WTC11 (cell line): ENCODE measurements at regions not wholly inside any gene's neighbourhood (a gene's known extent, or its start where the extent isn't known, plus 50 kb on each side); places are given as distances from the start of the nearest gene placed in this dataset.

Source experiments
- ATAC-seq: fragments of 200-7000 bp; cut with Tn5 transposase; 2 replicates; pipeline ENCODE4 v1.10.0; 2021; ENCODE audit warnings: mild to moderate bottlenecking, moderate library complexity
- CTCF ChIA-PET: fragments of 300-600 bp; sonication (Branson Sonifier 250); formaldehyde crosslinking; loops from one replicate; lab custom pipeline; 2021; ENCODE audit warnings: antibody characterized with exemption; lab: Charles Lee
- POLR2A ChIA-PET: fragments of 350-600 bp; sonication (Branson Sonifier 250); formaldehyde crosslinking; loops from one replicate; lab custom pipeline; 2021; ENCODE audit warnings: antibody characterized with exemption; lab: Charles Lee
- DNase-seq: peaks from one replicate; pipeline ENCODE4 v3.0.0; 2021; ENCODE audit warnings: low spot score
- H3K27ac Mint-ChIP-seq: 2 replicates; pipeline ENCODE4 v1.8.0; 2021; ENCODE audit warnings: mixed read lengths
- H3K27me3 Mint-ChIP-seq: 2 replicates; pipeline ENCODE4 v1.8.0; 2021; ENCODE audit warnings: low read depth, mild to moderate bottlenecking, moderate library complexity, mixed read lengths
- H3K36me3 Mint-ChIP-seq: 2 replicates; pipeline ENCODE4 v1.8.0; 2021; ENCODE audit warnings: mixed read lengths
- H3K4me1 Mint-ChIP-seq: 2 replicates; pipeline ENCODE4 v1.8.0; 2022; ENCODE audit warnings: mixed read lengths
- H3K4me3 Mint-ChIP-seq: 2 replicates; pipeline ENCODE4 v1.8.0; 2021; ENCODE audit warnings: mild to moderate bottlenecking, moderate library complexity, mixed read lengths
- H3K9me3 Mint-ChIP-seq: 2 replicates; pipeline ENCODE4 v1.8.0; 2021; ENCODE audit warnings: mixed read lengths
- FOXJ3 ChIP-seq: sonication (generic); formaldehyde crosslinking; IDR thresholded peaks from 2 replicates; pipeline ENCODE4 v1.9.0; 2021; ENCODE audit warnings: missing genetic modification reagents, mild to moderate bottlenecking, borderline replicate concordance
- GABPB1 ChIP-seq: sonication (generic); formaldehyde crosslinking; IDR thresholded peaks from 2 replicates; pipeline ENCODE4 v1.8.1; 2023; ENCODE audit warnings: mild to moderate bottlenecking, missing genetic modification reagents
- IRF2 ChIP-seq: sonication (generic); formaldehyde crosslinking; IDR thresholded peaks from 2 replicates; pipeline ENCODE4 v1.8.0; 2022; ENCODE audit warnings: low read depth, missing genetic modification reagents, borderline replicate concordance
- MYBL2 ChIP-seq: sonication (generic); formaldehyde crosslinking; IDR thresholded peaks from 2 replicates; pipeline ENCODE4 v1.8.1; 2023; ENCODE audit warnings: mild to moderate bottlenecking, moderate library complexity, missing genetic modification reagents
- NFYB ChIP-seq: sonication (generic); formaldehyde crosslinking; conservative IDR thresholded peaks from 2 replicates; pipeline ENCODE4 v1.8.0; 2022; ENCODE audit warnings: low read depth, missing genetic modification reagents
- NR1H2 ChIP-seq: sonication (generic); formaldehyde crosslinking; IDR thresholded peaks from 2 replicates; pipeline ENCODE4 v1.9.0; 2021; ENCODE audit warnings: mild to moderate bottlenecking, moderate library complexity, missing genetic modification reagents
- SMAD4 ChIP-seq: sonication (generic); formaldehyde crosslinking; IDR thresholded peaks from 2 replicates; pipeline ENCODE4 v1.8.0; 2022; ENCODE audit warnings: mild to moderate bottlenecking, missing genetic modification reagents
- TF ChIP-seq, protein P1 (sequence below): fragments of 250-450 bp; sonication (Bioruptor Pico); IDR thresholded peaks from 2 replicates; pipeline ENCODE4 v2.1.2; 2022; ENCODE audit warnings: mild to moderate bottlenecking, moderate library complexity
- TF ChIP-seq, protein P2 (sequence below): sonication (generic); formaldehyde crosslinking; IDR thresholded peaks from 2 replicates; pipeline ENCODE4 v1.8.0; 2023; ENCODE audit warnings: missing genetic modification reagents
- TF ChIP-seq, protein P3 (sequence below): sonication (generic); formaldehyde crosslinking; IDR thresholded peaks from 2 replicates; pipeline ENCODE4 v1.8.1; 2022; ENCODE audit warnings: low read depth, mild to moderate bottlenecking, moderate library complexity, missing genetic modification reagents, borderline replicate concordance
- TF ChIP-seq, protein P4 (sequence below): sonication (generic); formaldehyde crosslinking; IDR thresholded peaks from 2 replicates; pipeline ENCODE4 v1.8.0; 2022; ENCODE audit warnings: mild to moderate bottlenecking, missing genetic modification reagents
- TF ChIP-seq, protein P5 (sequence below): sonication (generic); formaldehyde crosslinking; IDR thresholded peaks from 2 replicates; pipeline ENCODE4 v1.8.1; 2022; ENCODE audit warnings: mild to moderate bottlenecking, moderate library complexity, missing genetic modification reagents
- TF ChIP-seq, protein P6 (sequence below): fragments of 250-450 bp; sonication (Bioruptor Pico); IDR thresholded peaks from 2 replicates; pipeline ENCODE4 v1.9.0; 2021; ENCODE audit warnings: moderate library complexity, mild to moderate bottlenecking, inconsistent platforms, borderline replicate concordance
- TF ChIP-seq, protein P7 (sequence below): fragments of 250-450 bp; sonication (Bioruptor Pico); IDR thresholded peaks from 2 replicates; pipeline ENCODE4 v1.9.0; 2021; ENCODE audit warnings: mild to moderate bottlenecking
- TF ChIP-seq, protein P8 (sequence below): sonication (generic); formaldehyde crosslinking; conservative IDR thresholded peaks from 2 replicates; pipeline ENCODE4 v1.8.1; 2023; ENCODE audit warnings: mild to moderate bottlenecking, low read depth, missing genetic modification reagents, moderate library complexity
- TF ChIP-seq, protein P9 (sequence below): sonication (generic); formaldehyde crosslinking; IDR thresholded peaks from 2 replicates; pipeline ENCODE4 v1.8.0; 2022; ENCODE audit warnings: mild to moderate bottlenecking, missing genetic modification reagents

DNA sequence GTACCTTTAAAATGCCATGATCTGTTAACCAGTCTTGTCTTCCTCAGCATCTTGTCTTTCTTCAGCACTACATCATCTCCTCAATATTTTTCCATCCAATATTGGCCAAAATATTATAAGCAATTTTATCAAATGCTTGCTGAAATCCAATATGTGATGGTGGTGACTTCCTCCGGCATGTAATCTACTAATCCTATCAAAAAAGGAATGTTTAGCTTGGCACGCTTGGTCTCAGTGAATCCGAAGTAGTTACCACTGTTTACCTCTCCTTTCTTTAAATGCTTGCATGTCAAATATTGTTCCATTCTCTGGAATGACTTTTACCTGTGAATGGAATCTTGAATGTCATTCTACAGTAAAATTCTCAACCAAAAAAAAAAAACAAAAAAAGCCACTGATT, 72.3 kb upstream of the EEA1 start:
- ChIA-PET CTCF (no interaction called here), POLR2A (no interaction called here)
- Mint-ChIP-seq H3K27ac (no peak overlapping the region), H3K4me3 (no peak overlapping the region), H3K36me3 (no peaks in the 10 kb centered on the region), H3K9me3 (peaks cover 7% of the 10 kb centered on the region; the same call in 1 of the 2 replicates), H3K4me1 (peaks cover 11% of the 10 kb centered on the region), H3K27me3 (no peaks in the 10 kb centered on the region)
- TF ChIP-seq NR1H2, result no peak
- TF ChIP-seq FOXJ3, result no peak
- TF ChIP-seq, protein P1, sequence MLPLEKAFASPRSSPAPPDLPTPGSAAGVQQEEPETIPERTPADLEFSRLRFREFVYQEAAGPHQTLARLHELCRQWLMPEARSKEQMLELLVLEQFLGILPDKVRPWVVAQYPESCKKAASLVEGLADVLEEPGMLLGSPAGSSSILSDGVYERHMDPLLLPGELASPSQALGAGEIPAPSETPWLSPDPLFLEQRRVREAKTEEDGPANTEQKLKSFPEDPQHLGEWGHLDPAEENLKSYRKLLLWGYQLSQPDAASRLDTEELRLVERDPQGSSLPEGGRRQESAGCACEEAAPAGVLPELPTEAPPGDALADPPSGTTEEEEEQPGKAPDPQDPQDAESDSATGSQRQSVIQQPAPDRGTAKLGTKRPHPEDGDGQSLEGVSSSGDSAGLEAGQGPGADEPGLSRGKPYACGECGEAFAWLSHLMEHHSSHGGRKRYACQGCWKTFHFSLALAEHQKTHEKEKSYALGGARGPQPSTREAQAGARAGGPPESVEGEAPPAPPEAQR (CRISPR knock-in tag), result no peak
- TF ChIP-seq SMAD4, result no peak
- TF ChIP-seq, protein P2, sequence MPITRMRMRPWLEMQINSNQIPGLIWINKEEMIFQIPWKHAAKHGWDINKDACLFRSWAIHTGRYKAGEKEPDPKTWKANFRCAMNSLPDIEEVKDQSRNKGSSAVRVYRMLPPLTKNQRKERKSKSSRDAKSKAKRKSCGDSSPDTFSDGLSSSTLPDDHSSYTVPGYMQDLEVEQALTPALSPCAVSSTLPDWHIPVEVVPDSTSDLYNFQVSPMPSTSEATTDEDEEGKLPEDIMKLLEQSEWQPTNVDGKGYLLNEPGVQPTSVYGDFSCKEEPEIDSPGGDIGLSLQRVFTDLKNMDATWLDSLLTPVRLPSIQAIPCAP (CRISPR knock-in tag), result no peak
- TF ChIP-seq, protein P3, sequence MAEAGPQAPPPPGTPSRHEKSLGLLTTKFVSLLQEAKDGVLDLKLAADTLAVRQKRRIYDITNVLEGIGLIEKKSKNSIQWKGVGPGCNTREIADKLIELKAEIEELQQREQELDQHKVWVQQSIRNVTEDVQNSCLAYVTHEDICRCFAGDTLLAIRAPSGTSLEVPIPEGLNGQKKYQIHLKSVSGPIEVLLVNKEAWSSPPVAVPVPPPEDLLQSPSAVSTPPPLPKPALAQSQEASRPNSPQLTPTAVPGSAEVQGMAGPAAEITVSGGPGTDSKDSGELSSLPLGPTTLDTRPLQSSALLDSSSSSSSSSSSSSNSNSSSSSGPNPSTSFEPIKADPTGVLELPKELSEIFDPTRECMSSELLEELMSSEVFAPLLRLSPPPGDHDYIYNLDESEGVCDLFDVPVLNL, result no peak
- TF ChIP-seq GABPB1 (CRISPR knock-in tag), result no peak
- TF ChIP-seq, protein P4, sequence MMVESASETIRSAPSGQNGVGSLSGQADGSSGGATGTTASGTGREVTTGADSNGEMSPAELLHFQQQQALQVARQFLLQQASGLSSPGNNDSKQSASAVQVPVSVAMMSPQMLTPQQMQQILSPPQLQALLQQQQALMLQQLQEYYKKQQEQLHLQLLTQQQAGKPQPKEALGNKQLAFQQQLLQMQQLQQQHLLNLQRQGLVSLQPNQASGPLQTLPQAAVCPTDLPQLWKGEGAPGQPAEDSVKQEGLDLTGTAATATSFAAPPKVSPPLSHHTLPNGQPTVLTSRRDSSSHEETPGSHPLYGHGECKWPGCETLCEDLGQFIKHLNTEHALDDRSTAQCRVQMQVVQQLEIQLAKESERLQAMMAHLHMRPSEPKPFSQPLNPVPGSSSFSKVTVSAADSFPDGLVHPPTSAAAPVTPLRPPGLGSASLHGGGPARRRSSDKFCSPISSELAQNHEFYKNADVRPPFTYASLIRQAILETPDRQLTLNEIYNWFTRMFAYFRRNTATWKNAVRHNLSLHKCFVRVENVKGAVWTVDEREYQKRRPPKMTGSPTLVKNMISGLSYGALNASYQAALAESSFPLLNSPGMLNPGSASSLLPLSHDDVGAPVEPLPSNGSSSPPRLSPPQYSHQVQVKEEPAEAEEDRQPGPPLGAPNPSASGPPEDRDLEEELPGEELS (CRISPR knock-in tag), result no peak
- TF ChIP-seq, protein P5, sequence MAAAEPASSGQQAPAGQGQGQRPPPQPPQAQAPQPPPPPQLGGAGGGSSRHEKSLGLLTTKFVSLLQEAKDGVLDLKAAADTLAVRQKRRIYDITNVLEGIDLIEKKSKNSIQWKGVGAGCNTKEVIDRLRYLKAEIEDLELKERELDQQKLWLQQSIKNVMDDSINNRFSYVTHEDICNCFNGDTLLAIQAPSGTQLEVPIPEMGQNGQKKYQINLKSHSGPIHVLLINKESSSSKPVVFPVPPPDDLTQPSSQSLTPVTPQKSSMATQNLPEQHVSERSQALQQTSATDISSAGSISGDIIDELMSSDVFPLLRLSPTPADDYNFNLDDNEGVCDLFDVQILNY, result no peak
- no peak for TF ChIP-seq IRF2 (CRISPR knock-in tag)
- TF ChIP-seq, protein P6, sequence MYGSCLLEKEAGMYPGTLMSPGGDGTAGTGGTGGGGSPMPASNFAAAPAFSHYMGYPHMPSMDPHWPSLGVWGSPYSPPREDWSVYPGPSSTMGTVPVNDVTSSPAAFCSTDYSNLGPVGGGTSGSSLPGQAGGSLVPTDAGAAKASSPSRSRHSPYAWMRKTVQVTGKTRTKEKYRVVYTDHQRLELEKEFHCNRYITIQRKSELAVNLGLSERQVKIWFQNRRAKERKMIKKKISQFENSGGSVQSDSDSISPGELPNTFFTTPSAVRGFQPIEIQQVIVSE (CRISPR knock-in tag), result no peak
- TF ChIP-seq, protein P7, sequence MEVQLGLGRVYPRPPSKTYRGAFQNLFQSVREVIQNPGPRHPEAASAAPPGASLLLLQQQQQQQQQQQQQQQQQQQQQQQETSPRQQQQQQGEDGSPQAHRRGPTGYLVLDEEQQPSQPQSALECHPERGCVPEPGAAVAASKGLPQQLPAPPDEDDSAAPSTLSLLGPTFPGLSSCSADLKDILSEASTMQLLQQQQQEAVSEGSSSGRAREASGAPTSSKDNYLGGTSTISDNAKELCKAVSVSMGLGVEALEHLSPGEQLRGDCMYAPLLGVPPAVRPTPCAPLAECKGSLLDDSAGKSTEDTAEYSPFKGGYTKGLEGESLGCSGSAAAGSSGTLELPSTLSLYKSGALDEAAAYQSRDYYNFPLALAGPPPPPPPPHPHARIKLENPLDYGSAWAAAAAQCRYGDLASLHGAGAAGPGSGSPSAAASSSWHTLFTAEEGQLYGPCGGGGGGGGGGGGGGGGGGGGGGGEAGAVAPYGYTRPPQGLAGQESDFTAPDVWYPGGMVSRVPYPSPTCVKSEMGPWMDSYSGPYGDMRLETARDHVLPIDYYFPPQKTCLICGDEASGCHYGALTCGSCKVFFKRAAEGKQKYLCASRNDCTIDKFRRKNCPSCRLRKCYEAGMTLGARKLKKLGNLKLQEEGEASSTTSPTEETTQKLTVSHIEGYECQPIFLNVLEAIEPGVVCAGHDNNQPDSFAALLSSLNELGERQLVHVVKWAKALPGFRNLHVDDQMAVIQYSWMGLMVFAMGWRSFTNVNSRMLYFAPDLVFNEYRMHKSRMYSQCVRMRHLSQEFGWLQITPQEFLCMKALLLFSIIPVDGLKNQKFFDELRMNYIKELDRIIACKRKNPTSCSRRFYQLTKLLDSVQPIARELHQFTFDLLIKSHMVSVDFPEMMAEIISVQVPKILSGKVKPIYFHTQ, result no peak
- TF ChIP-seq MYBL2 (CRISPR knock-in tag), result no peak
- TF ChIP-seq, protein P8, sequence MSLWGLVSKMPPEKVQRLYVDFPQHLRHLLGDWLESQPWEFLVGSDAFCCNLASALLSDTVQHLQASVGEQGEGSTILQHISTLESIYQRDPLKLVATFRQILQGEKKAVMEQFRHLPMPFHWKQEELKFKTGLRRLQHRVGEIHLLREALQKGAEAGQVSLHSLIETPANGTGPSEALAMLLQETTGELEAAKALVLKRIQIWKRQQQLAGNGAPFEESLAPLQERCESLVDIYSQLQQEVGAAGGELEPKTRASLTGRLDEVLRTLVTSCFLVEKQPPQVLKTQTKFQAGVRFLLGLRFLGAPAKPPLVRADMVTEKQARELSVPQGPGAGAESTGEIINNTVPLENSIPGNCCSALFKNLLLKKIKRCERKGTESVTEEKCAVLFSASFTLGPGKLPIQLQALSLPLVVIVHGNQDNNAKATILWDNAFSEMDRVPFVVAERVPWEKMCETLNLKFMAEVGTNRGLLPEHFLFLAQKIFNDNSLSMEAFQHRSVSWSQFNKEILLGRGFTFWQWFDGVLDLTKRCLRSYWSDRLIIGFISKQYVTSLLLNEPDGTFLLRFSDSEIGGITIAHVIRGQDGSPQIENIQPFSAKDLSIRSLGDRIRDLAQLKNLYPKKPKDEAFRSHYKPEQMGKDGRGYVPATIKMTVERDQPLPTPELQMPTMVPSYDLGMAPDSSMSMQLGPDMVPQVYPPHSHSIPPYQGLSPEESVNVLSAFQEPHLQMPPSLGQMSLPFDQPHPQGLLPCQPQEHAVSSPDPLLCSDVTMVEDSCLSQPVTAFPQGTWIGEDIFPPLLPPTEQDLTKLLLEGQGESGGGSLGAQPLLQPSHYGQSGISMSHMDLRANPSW (CRISPR knock-in tag), result no peak
- TF ChIP-seq NFYB (CRISPR knock-in tag), result no peak
- TF ChIP-seq, protein P9, sequence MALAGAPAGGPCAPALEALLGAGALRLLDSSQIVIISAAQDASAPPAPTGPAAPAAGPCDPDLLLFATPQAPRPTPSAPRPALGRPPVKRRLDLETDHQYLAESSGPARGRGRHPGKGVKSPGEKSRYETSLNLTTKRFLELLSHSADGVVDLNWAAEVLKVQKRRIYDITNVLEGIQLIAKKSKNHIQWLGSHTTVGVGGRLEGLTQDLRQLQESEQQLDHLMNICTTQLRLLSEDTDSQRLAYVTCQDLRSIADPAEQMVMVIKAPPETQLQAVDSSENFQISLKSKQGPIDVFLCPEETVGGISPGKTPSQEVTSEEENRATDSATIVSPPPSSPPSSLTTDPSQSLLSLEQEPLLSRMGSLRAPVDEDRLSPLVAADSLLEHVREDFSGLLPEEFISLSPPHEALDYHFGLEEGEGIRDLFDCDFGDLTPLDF (CRISPR knock-in tag), result no peak
- ATAC-seq (no peak), DNase-seq (no peak)
